RPMI8226 (cell line): ENCODE measurements at regions not wholly inside any gene's neighbourhood (a gene's known extent, or its start where the extent isn't known, plus 50 kb on each side); places are given as distances from the start of the nearest gene placed in this dataset.
A peak's percentile ranks its signal among the peaks of the same experiment; 100 is the strongest.

Experiments
- DNase-seq: peaks from one replicate; pipeline ENCODE4 v3.0.0-alpha.2; 2015

DNA sequence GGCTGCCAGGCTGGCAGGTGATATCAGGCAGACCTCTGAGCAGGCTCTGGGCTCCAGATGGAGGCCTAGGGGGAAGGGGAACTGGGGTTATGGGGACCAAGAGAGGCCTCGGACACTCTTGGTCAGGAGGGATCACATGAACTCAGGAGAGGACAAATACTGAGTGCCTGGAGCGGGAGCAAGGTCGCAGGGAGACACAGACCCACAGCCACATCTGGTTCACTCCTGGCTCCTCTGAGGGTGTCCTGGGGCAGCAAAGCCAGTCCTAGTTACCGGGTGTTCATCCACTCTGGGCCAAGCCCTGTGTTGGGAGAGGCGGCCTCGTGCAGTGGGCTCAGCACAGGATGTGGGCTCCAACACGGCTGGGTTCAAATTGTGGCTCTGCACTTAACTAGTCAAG, 239.0 kb downstream of the PTPRU start:
- DNase-seq, result no peak

DNA sequence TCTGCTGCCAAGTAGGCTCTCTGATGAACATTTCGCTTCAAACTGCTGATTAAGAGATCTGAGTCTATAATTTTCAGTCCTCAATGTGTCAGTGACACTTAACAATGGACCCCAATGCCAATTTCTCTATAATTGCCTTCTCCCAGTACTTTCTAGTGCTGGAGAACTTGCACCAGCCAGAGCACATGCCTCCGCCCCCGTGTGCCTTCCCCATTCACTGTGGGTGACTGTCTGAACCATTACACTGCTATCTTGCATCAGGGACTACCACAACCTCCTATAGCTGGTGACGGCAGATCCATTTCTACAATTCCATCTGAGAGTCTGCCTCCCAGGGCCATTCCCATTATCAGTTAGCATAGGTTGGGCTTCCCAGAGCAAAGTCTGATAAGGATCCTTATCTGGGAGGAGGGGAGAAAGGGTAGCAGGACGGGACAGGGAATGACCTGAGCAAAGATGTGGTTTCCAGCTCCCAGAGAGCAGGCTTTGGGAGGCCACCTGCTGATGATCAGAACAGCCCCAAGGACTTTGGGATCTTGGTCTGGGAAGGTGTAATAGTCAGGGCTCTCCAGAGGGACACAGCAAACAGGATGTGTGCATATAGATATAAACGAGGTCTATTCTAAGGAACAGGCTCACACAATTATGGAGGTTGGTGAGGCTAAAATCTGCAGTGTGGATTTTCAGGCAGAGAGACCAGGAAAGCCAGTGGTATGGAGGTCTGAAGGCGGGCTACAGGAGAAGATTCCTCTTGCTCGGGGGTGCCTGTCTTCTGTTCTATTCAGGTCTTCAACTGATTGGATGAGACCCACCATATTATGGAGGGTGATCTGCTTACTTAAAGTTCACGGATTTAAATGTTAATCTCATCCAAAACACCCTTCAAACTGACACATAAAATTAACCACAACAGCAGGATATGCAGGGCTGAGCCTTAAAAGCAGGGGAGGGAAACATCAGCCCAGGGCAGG, 238.2 kb downstream of the PTPRU start:
- DNase-seq, result no peak

DNA sequence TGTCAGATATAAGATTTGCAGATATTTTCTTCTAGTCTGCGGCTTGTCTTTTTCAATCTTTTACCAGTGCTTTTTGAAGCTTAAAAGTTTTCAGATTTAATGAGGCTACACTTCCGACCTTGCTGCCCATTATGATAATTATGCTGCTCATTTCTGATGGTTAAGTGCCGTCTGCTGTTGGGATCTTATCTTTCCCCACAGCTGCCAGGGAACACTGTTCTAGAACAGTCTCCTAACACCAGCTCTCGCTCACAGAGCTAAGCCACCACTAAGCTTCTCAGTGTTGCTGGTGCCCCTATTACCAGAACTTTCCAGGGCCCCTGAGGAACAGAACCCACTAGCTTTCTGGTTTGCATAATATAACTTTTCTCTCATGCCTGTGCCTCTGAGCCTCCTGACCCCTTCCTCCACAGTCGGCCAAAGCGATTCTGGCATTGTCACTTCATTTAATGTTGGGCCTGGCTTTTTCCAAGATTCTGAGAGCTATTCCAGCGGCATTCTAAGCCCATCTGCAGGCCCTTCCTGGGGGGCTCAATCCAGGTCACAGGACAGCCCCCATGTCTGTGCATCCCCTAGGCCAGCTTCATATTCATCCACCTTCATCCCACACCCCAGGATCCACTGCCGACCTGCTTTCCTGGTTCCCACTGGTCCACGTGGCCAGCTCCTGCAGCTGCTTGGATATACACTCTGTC, 237.0 kb downstream of the PTPRU start:
- DNase-seq, result no peak

DNA sequence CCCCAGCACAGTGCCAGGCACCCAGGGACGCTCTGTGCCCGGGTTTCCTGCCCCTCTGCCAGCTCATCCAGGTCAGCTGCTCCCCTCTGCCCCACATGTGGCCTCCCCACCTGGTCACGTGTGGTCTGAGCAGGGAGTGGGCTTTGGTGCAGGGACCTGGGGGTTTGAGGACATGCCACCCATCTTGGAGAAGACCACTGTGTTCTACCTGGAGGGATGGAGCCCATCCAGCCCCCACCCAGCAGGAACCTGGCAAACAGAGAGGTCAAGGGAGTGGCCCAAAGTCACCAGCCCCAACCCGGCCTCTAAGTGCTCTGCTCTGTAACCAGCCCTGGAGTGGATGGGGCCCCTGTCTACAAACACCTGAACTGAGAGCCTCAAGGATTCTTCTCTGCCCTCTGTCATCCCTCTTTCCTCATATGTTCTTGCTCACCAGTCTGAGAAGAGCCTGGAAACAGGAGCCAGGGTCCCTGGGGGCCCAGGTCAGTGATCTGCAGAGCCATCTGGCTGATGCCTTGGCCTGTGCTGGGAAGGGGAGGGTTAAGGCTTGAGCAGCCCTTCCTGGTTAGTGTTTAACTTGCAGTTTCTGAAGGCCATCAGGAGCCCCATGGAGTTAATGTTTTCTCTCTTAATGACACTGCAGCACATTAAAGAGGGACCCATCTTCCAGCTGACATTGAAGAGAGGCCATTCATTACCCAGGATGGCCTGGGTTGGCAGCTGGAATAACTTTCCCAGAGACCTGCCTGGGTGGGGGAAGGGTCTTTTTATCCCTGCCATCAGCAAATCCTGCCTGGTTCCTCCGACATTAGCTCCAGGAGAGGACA, 235.4 kb downstream of the PTPRU start:
- DNase-seq, result no peak

DNA sequence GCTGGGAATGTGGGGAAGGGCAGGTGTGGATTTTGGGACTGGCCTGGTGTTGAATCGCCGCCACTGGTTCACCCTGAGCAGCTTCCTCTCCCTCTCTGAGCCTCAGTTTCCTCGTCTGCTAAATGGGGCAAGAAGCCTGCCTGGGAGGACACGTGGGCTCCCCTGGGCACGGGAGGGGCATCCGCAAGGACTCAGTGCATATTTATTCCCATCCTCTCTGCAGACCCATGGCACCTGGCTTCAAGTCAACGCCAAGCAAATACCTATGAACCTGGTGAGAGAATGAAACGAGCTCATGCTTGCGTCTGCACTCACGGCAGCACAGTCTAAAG, 234.4 kb downstream of the PTPRU start:
- DNase-seq, result no peak

DNA sequence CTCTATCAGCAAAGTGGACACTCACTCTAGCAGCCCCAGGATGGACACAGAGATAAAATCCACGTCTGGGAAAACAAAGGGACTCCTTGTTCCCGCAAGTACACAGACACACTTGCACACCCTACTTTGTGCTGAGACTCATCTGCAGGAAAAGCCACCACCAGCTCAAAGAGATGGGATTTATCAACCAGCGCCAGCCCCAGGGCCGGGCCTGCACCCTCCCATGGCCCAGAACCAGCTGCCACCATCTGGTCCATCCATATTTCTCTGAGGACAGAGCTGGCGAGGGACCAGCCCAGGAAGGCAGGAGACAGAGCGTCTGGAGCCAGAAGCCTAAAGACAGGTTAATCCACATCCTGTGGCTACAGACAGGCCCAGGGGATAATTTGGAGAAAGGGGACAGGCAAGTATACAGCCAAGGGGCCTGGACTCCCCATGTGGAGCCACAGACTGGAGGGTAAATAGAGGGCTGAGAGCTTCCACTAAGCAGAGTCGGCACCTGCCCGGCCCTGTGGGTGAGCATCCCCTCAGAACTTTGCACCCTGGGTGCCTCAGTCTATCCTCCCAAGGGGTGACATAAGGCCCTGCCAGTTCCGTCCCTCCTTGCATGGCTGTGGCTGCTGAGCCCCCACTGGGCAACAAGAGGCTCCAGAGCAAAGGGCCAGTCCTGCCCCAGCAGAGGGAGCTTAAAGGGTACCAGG, 233.9 kb downstream of the PTPRU start:
- DNase-seq, result no peak

DNA sequence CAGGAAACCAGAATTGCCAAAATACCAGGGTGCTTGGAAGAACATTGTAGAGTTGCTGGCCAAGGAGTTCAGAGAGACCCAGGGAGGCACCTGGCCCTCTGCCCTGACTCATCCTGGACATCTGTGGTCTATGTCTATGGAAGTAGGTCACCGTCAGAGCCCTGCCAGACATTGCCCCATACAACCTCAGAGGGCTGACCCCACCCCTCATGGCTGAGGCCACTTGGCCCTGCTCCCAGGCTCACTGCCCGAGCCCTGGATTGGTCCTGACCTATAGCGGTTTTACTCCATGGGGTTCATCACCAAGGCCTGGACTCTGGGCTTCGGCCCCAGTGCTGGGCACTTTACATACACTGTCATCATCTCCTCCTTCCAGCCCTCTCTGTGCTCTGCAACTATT, 233.1 kb downstream of the PTPRU start:
- DNase-seq, result no peak

DNA sequence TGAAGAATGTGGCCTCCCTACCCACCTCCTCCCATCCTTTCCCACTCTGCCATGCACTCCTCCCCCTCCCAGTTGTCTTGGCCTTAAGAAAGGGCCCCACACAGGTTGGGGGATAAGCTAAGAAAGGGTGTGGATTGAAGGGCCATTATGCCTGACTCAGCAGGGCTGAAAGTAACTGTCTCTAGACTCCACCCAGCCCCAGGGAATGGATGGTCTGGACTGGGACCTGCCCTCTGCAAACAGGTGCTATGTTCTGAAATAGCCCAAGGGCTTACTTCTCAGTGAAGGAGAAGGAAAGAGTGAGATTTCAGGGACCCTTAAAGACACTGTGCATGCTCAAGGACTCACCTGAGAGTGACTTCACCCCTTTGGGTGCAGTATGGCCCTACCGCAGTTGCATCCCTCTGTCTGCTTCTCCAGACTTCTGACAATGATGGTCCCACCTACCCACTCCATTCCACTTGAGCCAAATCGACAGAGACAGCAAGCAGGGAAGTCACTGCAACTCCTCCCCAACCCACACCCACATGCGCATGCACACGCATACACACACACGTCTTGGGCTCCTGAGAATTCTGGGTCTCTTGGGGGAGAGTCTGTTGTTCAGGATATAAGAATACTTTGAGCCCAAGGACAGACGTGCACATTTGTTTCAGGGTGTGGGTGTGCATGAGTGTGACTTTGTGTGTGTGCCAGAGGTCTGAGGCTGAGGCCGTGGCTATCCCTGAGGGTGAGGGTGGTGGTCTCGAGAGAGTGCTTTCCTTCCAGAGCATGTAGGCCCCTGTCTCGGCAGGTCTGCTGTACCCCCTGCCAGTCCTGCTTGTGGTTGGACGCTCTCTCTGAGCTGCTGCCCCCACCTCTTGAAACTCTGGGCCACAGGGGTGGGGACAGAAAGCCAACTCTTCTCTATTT, 231.9 kb downstream of the PTPRU start:
- no peak for DNase-seq

DNA sequence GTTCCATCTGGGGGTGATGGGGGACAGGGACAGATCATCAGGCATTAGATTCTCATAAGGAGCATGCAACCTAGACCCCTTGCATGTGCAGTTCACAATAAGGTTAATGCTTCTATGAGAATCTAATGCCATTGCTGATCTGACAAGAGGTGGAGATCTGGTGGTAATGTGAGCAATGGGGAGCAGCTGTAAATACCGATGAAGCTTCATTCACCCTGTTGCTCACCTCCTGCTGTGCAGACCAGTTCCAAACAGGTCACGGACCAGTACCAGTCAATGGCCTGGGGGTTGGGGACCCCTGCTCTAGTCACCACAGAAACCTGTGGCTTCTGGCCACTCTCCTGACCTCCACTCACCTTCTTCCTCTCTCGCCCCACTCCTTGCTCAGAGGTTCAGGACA, 229.9 kb downstream of the PTPRU start:
- no peak for DNase-seq

DNA sequence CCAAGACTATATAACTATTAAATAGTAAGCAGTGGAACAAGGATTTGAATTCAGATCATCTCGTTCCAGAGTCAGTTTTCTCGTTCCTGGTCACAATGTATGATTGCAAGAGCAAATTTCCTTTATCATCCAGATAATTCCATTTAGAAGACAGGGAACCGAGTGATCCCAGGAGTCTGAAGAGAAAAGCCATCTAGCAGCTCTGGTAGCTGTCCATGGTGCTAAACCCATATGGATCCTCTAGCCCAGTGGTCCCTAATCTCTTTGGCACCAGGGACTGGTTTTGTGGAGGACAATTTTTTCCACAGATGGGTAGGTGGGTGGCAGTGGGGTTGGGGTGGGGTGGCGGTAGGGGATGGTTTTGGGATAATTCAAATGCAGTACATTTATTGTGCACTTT, 229.4 kb downstream of the PTPRU start:
- peak; percentile 48 for DNase-seq

DNA sequence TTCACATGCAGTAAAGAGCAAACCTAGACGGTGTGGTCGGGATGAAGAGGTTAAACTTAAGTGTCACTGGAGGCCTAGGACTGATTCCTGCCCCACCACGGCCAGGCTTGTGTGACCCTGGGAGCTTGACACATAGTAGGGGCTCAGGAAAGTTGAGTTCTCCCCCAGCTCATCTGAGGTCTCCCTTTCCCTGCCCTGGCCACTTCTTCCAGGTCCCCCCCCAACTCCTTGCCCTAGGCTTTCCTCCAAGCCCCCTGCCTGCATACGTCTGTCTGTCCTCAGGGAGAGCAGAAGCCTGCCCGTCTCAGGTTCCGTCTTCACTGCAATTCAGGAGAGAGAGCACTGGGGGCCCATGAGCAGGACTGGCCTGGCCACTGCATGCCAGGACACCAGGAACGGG, 225.8 kb downstream of the PTPRU start:
- DNase-seq, result no peak

DNA sequence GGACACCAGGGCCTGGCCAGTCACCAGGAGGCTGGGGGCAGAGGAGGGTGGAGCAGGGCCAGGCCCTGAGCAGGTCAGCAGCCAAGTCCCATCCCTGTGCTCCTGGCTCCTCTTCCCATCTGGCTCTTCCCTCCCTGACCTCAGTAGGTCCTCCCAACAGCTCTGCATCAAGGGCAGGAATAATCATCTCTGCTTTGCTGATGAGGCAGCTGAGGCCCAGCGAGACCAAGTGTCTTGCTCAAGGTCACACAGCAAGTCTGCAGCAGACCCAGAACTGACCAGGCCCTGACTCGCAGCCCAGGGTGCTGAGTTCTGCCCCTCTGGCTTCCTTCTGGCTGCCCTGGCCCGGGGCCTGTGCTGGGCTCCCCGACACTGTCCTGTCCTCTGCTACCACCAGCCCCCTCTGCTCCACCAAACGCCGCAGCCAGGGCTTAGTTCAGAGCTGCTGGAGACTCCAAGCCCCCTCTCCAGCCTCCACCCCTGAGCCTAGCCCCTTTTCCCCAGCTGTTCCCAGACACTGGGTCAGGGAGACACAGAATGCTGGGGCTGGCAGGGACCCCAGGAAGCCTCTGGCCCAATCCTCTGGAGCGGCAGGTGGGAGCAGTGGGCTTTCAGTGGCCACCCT, 224.9 kb downstream of the PTPRU start:
- no peak for DNase-seq

DNA sequence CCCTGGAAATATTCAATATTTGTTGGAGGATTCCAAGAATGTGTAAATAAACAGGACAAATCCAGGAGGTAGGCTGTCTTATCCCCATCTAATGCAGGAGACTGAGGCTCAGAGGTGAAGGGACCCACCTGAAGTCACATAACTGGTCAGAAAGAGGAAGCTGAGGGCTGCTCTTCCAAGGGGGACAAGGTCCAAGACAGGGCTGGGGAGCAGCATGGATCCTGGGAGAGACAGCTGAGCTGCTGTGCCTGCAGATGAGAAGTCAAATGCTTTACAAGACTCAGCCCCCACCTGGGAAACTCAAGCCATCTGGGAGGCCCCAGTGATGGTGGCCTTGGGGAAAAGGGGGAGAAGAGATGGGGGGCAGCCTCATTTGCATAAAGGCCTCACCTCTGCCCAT, 224.4 kb downstream of the PTPRU start:
- no peak for DNase-seq

DNA sequence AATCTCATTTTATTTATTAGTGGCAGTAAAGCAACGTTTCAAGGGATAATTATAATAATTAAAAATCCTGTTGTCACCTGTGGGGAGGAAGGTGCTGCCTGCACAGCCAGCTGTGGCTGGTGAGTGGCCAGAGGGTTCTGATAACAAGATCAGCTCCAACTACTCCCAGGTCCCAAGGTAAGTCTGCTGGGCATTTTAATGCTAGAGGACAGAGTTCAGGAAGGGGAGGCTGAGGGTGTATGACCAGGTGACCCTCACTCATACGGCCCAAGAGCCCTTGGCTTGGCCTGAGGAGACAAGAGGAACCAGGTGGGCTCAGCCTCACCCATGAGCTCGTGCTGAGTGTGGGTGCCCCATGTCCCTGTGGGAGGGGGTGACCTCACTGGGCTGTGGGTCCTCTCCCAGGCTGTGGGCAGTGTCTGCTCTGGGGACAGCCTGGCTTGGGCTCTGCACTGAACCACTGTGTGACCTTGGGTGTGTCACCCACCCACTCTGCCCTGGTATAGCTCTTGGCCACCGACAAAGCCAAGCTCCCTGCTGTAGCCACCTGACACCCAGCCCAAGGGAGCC, 223.8 kb downstream of the PTPRU start:
- no peak for DNase-seq

DNA sequence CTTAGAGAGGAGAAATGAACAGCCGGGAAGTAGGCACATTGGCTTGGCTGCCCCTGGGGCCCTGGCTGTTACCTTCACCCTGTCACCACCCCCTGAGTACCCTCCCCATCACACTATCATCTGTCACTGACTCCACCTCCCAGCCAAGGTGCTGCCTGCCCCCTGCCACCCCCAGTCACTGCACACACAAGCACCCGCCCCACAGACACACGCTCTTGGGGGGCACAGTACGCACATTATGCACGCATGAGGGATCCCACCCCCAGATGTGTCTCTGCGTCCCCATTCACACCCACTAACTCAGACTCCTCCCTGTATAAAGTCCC, 223.3 kb downstream of the PTPRU start:
- no peak for DNase-seq

DNA sequence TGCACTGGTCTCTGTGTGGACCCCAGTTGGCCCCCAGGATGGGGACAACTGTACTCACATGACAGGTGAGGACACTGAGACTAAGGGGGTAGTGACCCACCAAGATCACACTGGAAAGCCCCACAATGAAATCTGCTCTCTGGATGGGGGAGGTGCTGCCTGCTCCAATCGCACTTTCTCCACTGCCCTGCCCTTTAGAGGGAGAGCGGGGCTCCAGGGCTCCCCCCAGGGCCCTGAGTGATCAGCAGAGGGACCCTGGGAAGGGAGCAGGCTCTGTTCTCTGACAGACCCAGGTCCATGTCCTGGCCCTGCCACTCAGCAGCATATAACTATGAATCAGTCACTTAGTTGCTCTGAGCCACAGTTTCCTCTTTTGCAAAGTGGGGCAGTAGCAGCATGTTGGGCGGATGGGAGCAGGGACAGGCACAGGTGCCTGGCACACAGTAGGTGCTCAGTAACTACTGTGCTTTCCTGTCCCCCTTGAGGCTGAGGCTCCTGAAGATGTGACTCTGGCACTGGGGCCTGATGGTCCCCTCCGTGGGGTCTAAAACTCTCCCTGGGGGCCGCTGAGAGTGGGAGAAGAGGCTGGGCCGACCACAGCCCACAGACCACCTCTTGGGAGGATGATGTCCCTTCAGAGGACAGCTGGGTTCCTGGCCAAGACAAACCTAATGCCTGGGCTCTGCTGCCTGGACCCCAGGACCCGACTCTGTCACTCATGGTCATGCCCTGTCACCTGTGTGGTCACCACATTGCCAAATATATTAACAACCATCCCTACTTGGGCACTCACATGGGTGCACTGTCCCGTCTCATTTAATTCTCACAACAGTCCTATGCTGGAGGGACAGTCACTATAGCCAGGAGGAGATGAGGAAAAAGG, 222.7 kb downstream of the PTPRU start:
- no peak for DNase-seq

DNA sequence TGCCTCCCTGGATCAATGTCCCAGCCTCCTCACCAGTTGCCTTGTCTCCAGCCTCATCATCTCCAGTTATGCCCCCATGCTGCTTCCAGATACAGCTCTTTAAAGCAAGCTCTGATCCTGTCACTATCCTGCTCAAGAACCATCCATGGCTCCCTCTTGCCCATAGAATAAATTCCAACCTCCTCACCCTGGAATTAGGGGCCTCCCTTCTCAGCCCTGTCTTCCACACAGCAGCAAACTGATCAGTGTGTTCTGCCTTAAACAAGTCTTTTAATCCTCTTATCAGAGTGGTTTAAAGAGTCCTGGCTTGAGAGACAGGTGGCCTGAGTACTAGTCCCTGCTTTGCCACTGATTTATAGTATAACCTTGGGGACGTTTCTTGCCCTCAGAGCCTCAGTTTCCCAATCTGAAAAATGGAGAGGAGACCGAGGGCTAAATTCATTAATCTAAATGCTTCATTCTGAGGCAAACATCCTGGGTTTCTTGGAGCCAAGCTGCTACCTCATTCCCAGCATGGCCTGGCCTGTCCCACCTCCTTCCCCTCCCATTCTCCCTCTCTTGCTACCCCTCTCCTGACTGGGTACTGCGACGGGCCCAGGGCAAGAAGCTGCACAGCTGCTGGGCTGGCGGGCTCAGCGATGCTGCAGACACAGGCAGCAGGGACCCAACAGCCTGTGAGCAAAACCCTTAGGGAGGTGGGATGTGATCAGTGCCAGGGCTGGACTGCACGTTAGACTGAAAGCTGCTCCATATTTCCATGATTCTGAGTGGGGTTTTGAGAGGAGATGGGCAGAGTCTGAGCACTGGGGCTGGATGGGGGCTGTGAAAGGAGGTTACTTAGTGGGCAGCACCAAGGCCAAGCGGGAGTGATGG, 221.4 kb downstream of the PTPRU start:
- DNase-seq, result no peak

DNA sequence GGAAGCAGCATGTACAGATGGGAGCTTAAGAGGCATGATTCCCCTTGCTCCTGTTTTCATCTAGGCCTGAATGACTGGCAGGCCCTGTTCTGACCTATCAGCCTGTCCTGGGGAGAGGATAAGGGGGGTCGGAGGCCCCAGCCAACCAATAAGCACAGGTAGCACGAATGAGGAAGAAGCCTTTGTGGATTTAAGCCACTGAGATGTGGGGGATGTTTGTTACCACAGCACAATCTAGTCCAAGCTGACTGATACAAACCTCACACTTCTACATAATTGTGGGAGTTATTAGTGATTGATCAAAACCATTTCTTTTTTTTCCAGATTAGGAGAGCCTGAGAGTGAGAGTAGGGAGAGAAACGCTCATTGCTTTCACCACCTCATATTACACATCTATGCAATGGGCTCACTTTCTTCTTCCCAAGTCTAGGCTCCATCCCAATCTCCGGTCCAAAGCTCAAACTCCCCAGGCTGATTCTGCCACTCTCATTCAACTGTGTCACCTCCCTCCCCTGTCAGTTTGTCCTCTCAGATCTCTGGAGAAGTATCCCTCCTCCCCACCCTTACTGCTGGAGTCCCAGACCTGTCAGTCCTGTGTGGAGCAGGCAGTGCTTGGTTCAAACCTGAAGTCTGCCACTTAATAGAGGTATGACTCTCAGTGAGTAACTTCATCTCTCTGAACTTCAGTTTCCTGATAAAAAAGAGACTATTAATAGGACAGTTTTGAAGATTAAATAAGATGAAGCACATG, 220.5 kb downstream of the PTPRU start:
- DNase-seq, result no peak
